Panc1 (cell line): ENCODE measurements at regions not wholly inside any gene's neighbourhood (a gene's known extent, or its start where the extent isn't known, plus 50 kb on each side); places are given as distances from the start of the nearest gene placed in this dataset.

ENCODE experiments used
- ATAC-seq: fragments of 200-7000 bp; cut with Tn5 transposase; 2 replicates; pipeline ENCODE4 v1.9.1; 2020; ENCODE audit warnings: mild to moderate bottlenecking, moderate library complexity
- BruUV-seq: library from RNA; stranded (reverse); fragments of 400-500 nt; replicated peaks from 2 replicates; lab custom pipeline; 2021; lab: Mats Ljungman, UMichigan
- CTCF ChIA-PET: fragments of 300-600 bp; sonication (Branson Sonifier 250); formaldehyde crosslinking; loops from one replicate; lab custom pipeline; 2022; ENCODE audit warnings: antibody characterized with exemption; lab: Charles Lee
- POLR2A ChIA-PET: fragments of 300-600 bp; sonication (Branson Sonifier 250); formaldehyde crosslinking; loops from one replicate; lab custom pipeline; 2022; ENCODE audit warnings: antibody characterized with exemption; lab: Charles Lee
- DNase-seq: peaks from one replicate; pipeline ENCODE4 v3.0.0-alpha.2; 2010; ENCODE audit warnings: low read depth, low spot score
- H3K27ac ChIP-seq: 2 replicates; pipeline ENCODE4 v1.5.1; 2011; ENCODE audit warnings: mild to moderate bottlenecking, low read length, inconsistent platforms
- H3K27me3 ChIP-seq: fragments of 200-500 bp; sonication (Bioruptor generic); 2 replicates; pipeline ENCODE4 v1.6.0; 2014; ENCODE audit warnings: low read length, inconsistent platforms; ENCODE audit not compliant: control insufficient read depth, insufficient read depth
- H3K36me3 ChIP-seq: fragments of 200-500 bp; sonication (Bioruptor generic); 2 replicates; pipeline ENCODE4 v1.5.1; 2014; ENCODE audit warnings: inconsistent platforms, mild to moderate bottlenecking, low read length, moderate library complexity; ENCODE audit not compliant: control insufficient read depth, insufficient read depth
- H3K4me1 ChIP-seq: 2 replicates; pipeline ENCODE4 v1.5.1; 2011; ENCODE audit warnings: inconsistent platforms, mild to moderate bottlenecking, low read length, moderate library complexity; ENCODE audit not compliant: control insufficient read depth, insufficient read depth
- H3K4me3 ChIP-seq, 2 experiments: 2 replicates each; pipeline ENCODE4 v1.5.1; 2011 to 2012; ENCODE audit warnings: low read depth in 2 of 2, low read length in 2 of 2, mild to moderate bottlenecking in 2 of 2, inconsistent platforms in 1 of 2, moderate library complexity in 1 of 2
- H3K9me3 ChIP-seq: fragments of 200-500 bp; sonication (Bioruptor generic); 2 replicates; pipeline ENCODE4 v1.5.1; 2014; ENCODE audit warnings: low read depth, mild to moderate bottlenecking, inconsistent platforms, low read length, moderate library complexity; ENCODE audit not compliant: control insufficient read depth, insufficient read depth
- CTCF ChIP-seq: fragments of 450-650 bp; IDR thresholded peaks from 2 replicates; pipeline ENCODE4 v1.5.1; 2017; ENCODE audit warnings: mild to moderate bottlenecking
- POLR2AphosphoS5 ChIP-seq: IDR thresholded peaks from 2 replicates; pipeline ENCODE4 v1.6.1; 2012; ENCODE audit warnings: mild to moderate bottlenecking, low read depth, low read length, moderate library complexity
- SIN3A ChIP-seq: IDR thresholded peaks from 2 replicates; pipeline ENCODE4 v1.6.1; 2012; ENCODE audit warnings: low read depth, mild to moderate bottlenecking, low read length, moderate library complexity, borderline replicate concordance; ENCODE audit not compliant: insufficient read depth
- TCF7L2 ChIP-seq: IDR thresholded peaks from 2 replicates; pipeline ENCODE4 v1.6.1; 2011; ENCODE audit warnings: mild to moderate bottlenecking, low read depth, low read length, inconsistent platforms
- in situ Hi-C: cut with HindIII; loops from 2 replicates; pipeline ENCODE4 v1.10.0; 2016; ENCODE audit warnings: low sequenced_read_pairs, low pct_unique_long_range_greater_than_20kb
- intact Hi-C: fragments of 100-400 bp; cut with micrococcal nuclease; formaldehyde crosslinking; loops from one replicate; pipeline ENCODE4 v1.10.0; 2022; ENCODE audit not compliant: unreplicated experiment
- TF ChIP-seq, protein P1 (sequence below), 2 experiments: IDR thresholded peaks; 2 replicates each; pipeline ENCODE4 v1.6.1; 2011 to 2012; ENCODE audit warnings: low read depth in 2 of 2, control low read depth in 1 of 2, low read length in 1 of 2, mild to moderate bottlenecking in 1 of 2, moderate library complexity in 1 of 2; ENCODE audit not compliant: insufficient read depth in 1 of 2

DNA sequence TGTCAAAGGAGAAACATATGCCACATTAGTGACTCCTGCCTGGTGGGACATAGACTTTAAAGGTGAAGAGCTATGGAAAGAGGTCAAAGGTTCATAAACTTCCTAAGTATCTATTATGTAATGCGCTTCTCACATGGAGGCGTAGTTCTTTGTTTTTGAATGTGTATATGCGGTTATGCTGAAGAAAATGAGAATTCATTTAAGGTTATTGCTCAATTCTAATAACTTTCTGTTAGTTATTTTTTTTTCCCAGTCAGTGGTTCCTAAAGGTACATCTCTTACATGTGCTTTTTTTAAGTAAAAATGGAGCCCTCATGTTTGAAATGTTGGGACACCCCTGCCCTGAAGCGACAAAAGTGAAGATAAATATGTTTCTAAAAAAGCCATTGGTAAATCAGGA, 156.2 kb downstream of the SPATA31D1 start:
- no peak overlapping the region for H3K27ac ChIP-seq
- ChIA-PET POLR2A (no interaction called here), CTCF (no interaction called here)
- no peaks in the 10 kb centered on the region for H3K9me3 ChIP-seq
- no TSS peak for BruUV-seq
- H3K36me3 ChIP-seq, result no peaks in the 10 kb centered on the region
- in situ Hi-C loops, result no loop called here
- DNase-seq (no peak), ATAC-seq (no peak)
- intact Hi-C loops, result no loop called here
- H3K27me3 ChIP-seq, result no peaks in the 10 kb centered on the region
- no peak for TF ChIP-seq SIN3A
- TF ChIP-seq POLR2AphosphoS5, result no peak
- TF ChIP-seq TCF7L2, result no peak
- TF ChIP-seq CTCF, result no peak
- TF ChIP-seq, protein P1, sequence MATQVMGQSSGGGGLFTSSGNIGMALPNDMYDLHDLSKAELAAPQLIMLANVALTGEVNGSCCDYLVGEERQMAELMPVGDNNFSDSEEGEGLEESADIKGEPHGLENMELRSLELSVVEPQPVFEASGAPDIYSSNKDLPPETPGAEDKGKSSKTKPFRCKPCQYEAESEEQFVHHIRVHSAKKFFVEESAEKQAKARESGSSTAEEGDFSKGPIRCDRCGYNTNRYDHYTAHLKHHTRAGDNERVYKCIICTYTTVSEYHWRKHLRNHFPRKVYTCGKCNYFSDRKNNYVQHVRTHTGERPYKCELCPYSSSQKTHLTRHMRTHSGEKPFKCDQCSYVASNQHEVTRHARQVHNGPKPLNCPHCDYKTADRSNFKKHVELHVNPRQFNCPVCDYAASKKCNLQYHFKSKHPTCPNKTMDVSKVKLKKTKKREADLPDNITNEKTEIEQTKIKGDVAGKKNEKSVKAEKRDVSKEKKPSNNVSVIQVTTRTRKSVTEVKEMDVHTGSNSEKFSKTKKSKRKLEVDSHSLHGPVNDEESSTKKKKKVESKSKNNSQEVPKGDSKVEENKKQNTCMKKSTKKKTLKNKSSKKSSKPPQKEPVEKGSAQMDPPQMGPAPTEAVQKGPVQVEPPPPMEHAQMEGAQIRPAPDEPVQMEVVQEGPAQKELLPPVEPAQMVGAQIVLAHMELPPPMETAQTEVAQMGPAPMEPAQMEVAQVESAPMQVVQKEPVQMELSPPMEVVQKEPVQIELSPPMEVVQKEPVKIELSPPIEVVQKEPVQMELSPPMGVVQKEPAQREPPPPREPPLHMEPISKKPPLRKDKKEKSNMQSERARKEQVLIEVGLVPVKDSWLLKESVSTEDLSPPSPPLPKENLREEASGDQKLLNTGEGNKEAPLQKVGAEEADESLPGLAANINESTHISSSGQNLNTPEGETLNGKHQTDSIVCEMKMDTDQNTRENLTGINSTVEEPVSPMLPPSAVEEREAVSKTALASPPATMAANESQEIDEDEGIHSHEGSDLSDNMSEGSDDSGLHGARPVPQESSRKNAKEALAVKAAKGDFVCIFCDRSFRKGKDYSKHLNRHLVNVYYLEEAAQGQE (IDR thresholded peaks at IDR 0.05; ENCODE audit: insufficient read depth in 1 of 2, low read depth in 2 of 2, low read length in 1 of 2), result no peak
- H3K4me3 ChIP-seq, result no peak overlapping the region
- no peaks in the 10 kb centered on the region for H3K4me1 ChIP-seq

DNA sequence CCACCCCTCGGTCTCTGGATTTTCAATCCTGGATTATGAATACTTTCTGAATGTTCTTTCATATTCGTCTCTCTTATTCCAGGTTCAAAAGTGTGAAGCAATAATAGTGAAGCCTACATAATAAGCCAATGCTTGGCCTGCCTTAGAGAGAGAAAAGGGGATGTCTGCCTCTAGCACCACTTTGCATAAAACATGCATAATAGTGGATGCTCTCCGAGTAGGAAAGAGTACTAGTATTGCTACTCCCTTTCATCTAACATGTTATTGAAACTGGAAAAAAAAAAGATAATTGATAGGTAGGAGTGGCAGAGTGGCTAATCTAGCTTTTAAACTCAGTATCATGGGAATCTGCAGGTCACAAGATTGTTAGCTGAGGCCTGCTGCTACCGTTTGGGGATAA, 158.1 kb downstream of the SPATA31D1 start:
- H3K27ac ChIP-seq, result no peak overlapping the region
- ATAC-seq (no peak), DNase-seq (no peak)
- no peaks in the 10 kb centered on the region for H3K9me3 ChIP-seq
- H3K27me3 ChIP-seq, result no peaks in the 10 kb centered on the region
- H3K36me3 ChIP-seq, result no peaks in the 10 kb centered on the region
- BruUV-seq, result no TSS peak
- ChIA-PET CTCF (no interaction called here), POLR2A (no interaction called here)
- in situ Hi-C loops, result no loop called here
- H3K4me3 ChIP-seq, result no peak overlapping the region
- no peaks in the 10 kb centered on the region for H3K4me1 ChIP-seq
- TF ChIP-seq POLR2AphosphoS5 (no peak), CTCF (no peak), TCF7L2 (no peak), SIN3A (no peak)
- TF ChIP-seq, protein P1 (IDR thresholded peaks at IDR 0.05; ENCODE audit: insufficient read depth in 1 of 2, low read depth in 2 of 2, low read length in 1 of 2), result no peak
- intact Hi-C loops, result no loop called here
